ENCODE measurements at regions not wholly inside any gene's neighbourhood (a gene's known extent, or its start where the extent isn't known, plus 50 kb on each side); places are given as distances from the start of the nearest gene placed in this dataset.

DNA sequence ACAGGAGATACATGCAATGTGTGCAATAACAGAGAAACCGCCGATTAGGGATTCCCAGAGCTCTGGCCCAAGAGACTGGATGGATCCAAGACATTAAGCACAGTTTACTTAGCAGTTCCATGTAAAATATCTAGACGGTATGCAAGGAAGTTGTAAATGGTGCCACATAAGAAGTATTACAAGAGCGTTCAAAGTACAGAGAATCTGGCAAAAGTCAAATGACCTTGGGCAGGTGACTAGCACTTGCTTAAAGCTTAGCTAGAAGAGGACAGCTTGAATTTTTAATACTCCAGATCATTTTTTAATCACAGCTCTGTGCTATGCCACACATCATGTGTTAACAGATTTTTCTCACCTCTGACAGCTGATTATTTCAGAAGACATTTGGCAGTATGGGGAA, 72.3 kb upstream of the TNPO1 start:
- POLR2A ChIA-PET: no interaction called here
- no peak for TF ChIP-seq FOXM1 (IDR thresholded peaks at IDR 0.05; ENCODE audit: borderline replicate concordance)
- no peak for DNase-seq (ENCODE audit: extremely low spot score)
- CTCF ChIA-PET: no interaction called here

DNA sequence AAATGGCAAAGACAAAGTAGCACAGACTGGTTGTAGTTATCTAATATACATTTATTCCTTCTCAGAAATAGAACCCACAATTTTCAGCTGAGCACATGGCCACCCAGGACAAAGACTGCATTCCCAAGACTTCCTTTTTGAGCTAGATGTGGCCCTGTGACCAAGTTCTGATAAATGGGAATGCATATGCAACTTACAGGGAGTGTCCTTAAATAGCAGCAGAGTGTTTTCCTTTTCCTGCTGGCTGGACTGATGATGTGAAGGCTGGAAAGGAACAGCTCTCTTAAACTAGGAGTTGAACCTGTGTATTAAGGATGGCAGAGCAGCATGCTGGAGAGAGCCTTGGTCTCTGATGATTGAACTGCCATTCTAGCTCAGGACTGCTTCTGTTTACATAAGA, 74.7 kb upstream of the TNPO1 start:
- ChIA-PET POLR2A (no interaction called here), CTCF (no interaction called here)
- DNase-seq (ENCODE audit: extremely low spot score): no peak
- TF ChIP-seq ELF4 (IDR thresholded peaks at IDR 0.05) (no peak), ARNT (IDR thresholded peaks at IDR 0.05) (no peak), HDGF (IDR thresholded peaks at IDR 0.05; ENCODE audit: borderline replicate concordance) (no peak), CTBP1 (IDR thresholded peaks at IDR 0.05; ENCODE audit: borderline replicate concordance) (no peak), BHLHE40 (IDR thresholded peaks at IDR 0.05; ENCODE audit: borderline replicate concordance) (no peak), SUZ12 (IDR thresholded peaks at IDR 0.05) (no peak), FOXA1 (IDR thresholded peaks at IDR 0.05) (no peak), TARDBP (IDR thresholded peaks at IDR 0.05) (no peak), ZNF384 (IDR thresholded peaks at IDR 0.05) (no peak), FOXK2 (IDR thresholded peaks at IDR 0.05) (no peak), NFRKB (IDR thresholded peaks at IDR 0.05) (no peak), LEF1 (IDR thresholded peaks at IDR 0.05; ENCODE audit: borderline replicate concordance) (no peak)

GRCh38 chr5:72733810-72734209, 82.7 kb upstream of the TNPO1 start:
- no peak for DNase-seq (ENCODE audit: extremely low spot score)
- ChIA-PET CTCF (no interaction called here), POLR2A (no interaction called here)
- TF ChIP-seq LEF1 (IDR thresholded peaks at IDR 0.05; ENCODE audit: borderline replicate concordance) (no peak), ELF4 (IDR thresholded peaks at IDR 0.05) (no peak), NFRKB (IDR thresholded peaks at IDR 0.05) (no peak), HDGF (IDR thresholded peaks at IDR 0.05; ENCODE audit: borderline replicate concordance) (no peak), SUZ12 (IDR thresholded peaks at IDR 0.05) (no peak), ARNT (IDR thresholded peaks at IDR 0.05) (no peak), BHLHE40 (IDR thresholded peaks at IDR 0.05; ENCODE audit: borderline replicate concordance) (no peak), L3MBTL2 (conservative IDR thresholded peaks at IDR 0.05) (no peak), SP1 (IDR thresholded peaks at IDR 0.05) (no peak), FOXK2 (IDR thresholded peaks at IDR 0.05) (no peak), ZNF384 (IDR thresholded peaks at IDR 0.05) (no peak), FOXM1 (IDR thresholded peaks at IDR 0.05; ENCODE audit: borderline replicate concordance) (no peak)

- CTCF ChIA-PET: no interaction called here
- POLR2A ChIA-PET: no interaction called here
- TF ChIP-seq PKNOX1 (IDR thresholded peaks at IDR 0.05) (no peak), BHLHE40 (IDR thresholded peaks at IDR 0.05; ENCODE audit: borderline replicate concordance) (no peak), LEF1 (IDR thresholded peaks at IDR 0.05; ENCODE audit: borderline replicate concordance) (no peak)
- no peak for DNase-seq (ENCODE audit: extremely low spot score)
These were observed 92.9 kb upstream of the TNPO1 start for GRCh38 chr5:72723581-72723980.

DNA sequence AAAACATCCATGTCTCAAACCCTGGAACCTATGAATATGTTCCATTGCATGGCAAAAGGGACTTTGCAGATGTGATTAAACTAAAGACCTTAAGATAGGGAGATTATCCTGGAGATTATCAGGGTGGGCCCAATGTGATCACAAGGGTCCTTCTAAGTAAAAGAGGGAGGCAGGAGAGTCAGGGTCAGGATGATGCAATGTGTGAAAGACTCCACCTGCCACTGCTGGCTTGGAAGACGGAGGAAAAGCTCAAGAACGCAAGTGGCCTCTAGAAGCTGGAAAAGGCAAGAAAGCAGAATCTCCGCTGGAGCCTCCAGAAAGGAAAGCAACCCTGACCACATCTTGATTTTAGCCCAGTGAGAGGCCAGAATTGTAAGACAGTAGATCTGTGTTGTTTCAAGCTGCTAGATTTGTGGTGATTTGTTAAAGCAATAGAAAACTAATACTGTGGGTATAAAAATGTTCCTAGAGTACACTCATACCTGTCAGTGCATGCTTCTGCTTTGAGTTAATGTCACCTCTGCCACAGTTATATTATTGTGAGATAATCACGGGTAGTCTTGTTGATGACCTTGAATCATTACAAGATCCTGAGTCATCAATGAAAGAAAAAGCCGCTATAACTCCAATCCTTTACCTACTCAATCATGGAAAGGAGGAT, 93.5 kb upstream of the TNPO1 start:
- POLR2A ChIA-PET: no interaction called here
- no peak for DNase-seq (ENCODE audit: extremely low spot score)
- CTCF ChIA-PET: no interaction called here
- no peak for TF ChIP-seq LEF1 (IDR thresholded peaks at IDR 0.05; ENCODE audit: borderline replicate concordance)
- TF ChIP-seq ZNF384 (IDR thresholded peaks at IDR 0.05): no peak

GRCh38 chr5:72721844-72722243, 94.6 kb upstream of the TNPO1 start:
- ChIA-PET POLR2A (no interaction called here), CTCF (interaction anchor here (0.6 kb wide), 1 partner anchor 33 kb away, joined by 3 read pairs; no protein-coding TSS in a partner anchor)
- DNase-seq (ENCODE audit: extremely low spot score): no peak
- TF ChIP-seq L3MBTL2 (conservative IDR thresholded peaks at IDR 0.05) (no peak), CTBP1 (IDR thresholded peaks at IDR 0.05; ENCODE audit: borderline replicate concordance) (no peak), FOXA1 (IDR thresholded peaks at IDR 0.05) (no peak), HDGF (IDR thresholded peaks at IDR 0.05; ENCODE audit: borderline replicate concordance) (no peak), BHLHE40 (IDR thresholded peaks at IDR 0.05; ENCODE audit: borderline replicate concordance) (no peak), ARNT (IDR thresholded peaks at IDR 0.05) (no peak), TARDBP (IDR thresholded peaks at IDR 0.05) (no peak)

GRCh38 chr5:72720205-72720604, 96.3 kb upstream of the TNPO1 start:
- ChIA-PET POLR2A (no interaction called here), CTCF (no interaction called here)
- no peak for DNase-seq (ENCODE audit: extremely low spot score)
- TF ChIP-seq FOXK2 (IDR thresholded peaks at IDR 0.05): no peak
- TF ChIP-seq ELF4 (IDR thresholded peaks at IDR 0.05): no peak
- TF ChIP-seq PKNOX1 (IDR thresholded peaks at IDR 0.05): no peak
- no peak for TF ChIP-seq SP1 (IDR thresholded peaks at IDR 0.05)
- no peak for TF ChIP-seq TARDBP (IDR thresholded peaks at IDR 0.05)
- TF ChIP-seq BHLHE40 (IDR thresholded peaks at IDR 0.05; ENCODE audit: borderline replicate concordance): no peak
- no peak for TF ChIP-seq FOXM1 (IDR thresholded peaks at IDR 0.05; ENCODE audit: borderline replicate concordance)

GRCh38 chr5:72711351-72711750, 105.1 kb upstream of the TNPO1 start:
- no peak for TF ChIP-seq L3MBTL2 (conservative IDR thresholded peaks at IDR 0.05)
- no peak for TF ChIP-seq TARDBP (IDR thresholded peaks at IDR 0.05)
- no peak for TF ChIP-seq ELF4 (IDR thresholded peaks at IDR 0.05)
- no peak for TF ChIP-seq NFRKB (IDR thresholded peaks at IDR 0.05)
- no peak for TF ChIP-seq FOXK2 (IDR thresholded peaks at IDR 0.05)
- TF ChIP-seq PKNOX1 (IDR thresholded peaks at IDR 0.05): no peak
- TF ChIP-seq ARNT (IDR thresholded peaks at IDR 0.05): no peak
- TF ChIP-seq CTBP1 (IDR thresholded peaks at IDR 0.05; ENCODE audit: borderline replicate concordance): no peak
- no peak for TF ChIP-seq LEF1 (IDR thresholded peaks at IDR 0.05; ENCODE audit: borderline replicate concordance)
- no peak for TF ChIP-seq ZNF384 (IDR thresholded peaks at IDR 0.05)
- no peak for TF ChIP-seq FOXA1 (IDR thresholded peaks at IDR 0.05)
- TF ChIP-seq BHLHE40 (IDR thresholded peaks at IDR 0.05; ENCODE audit: borderline replicate concordance): no peak
- TF ChIP-seq FOXM1 (IDR thresholded peaks at IDR 0.05; ENCODE audit: borderline replicate concordance): no peak
- no peak for TF ChIP-seq HDGF (IDR thresholded peaks at IDR 0.05; ENCODE audit: borderline replicate concordance)
- TF ChIP-seq SP1 (IDR thresholded peaks at IDR 0.05): no peak
- no peak for TF ChIP-seq SUZ12 (IDR thresholded peaks at IDR 0.05)
- DNase-seq (ENCODE audit: extremely low spot score): no peak
- CTCF ChIA-PET: interaction anchor here (1.0 kb wide), 1 partner anchor 19 kb away, joined by 3 read pairs; no protein-coding TSS in a partner anchor
- POLR2A ChIA-PET: no interaction called here

Data from HEK293T (cell line).